Fibroblast of lung (primary cell): ENCODE measurements at regions not wholly inside any gene's neighbourhood (a gene's known extent, or its start where the extent isn't known, plus 50 kb on each side); places are given as distances from the start of the nearest gene placed in this dataset.
"Not testable (repeated sequence)": the region's sequence is repeated elsewhere in the genome, so short reads cannot be mapped to it uniquely, and the experiment has no call there.

Experiments
- DNase-seq, 2 donors: peaks; one replicate each; pipeline versions ENCODE4 v3.0.0 to v3.0.0-alpha.2; 2010; ENCODE audit warnings: low read depth in 2 of 2
- H2AFZ ChIP-seq: 2 replicates; pipeline ENCODE4 v1.5.1; 2012; ENCODE audit warnings: low read length, control low read depth, inconsistent platforms
- H3K27ac ChIP-seq: 2 replicates; pipeline ENCODE4 v1.5.1; 2011; ENCODE audit warnings: low read length, control low read depth; ENCODE audit not compliant: insufficient read depth
- H3K27me3 ChIP-seq: 2 replicates; pipeline ENCODE4 v1.5.1; 2011; ENCODE audit warnings: mild to moderate bottlenecking, low read length; ENCODE audit not compliant: control insufficient read depth, insufficient read depth
- H3K36me3 ChIP-seq: 2 replicates; pipeline ENCODE4 v1.5.1; 2011; ENCODE audit warnings: low read length; ENCODE audit not compliant: control insufficient read depth, insufficient read depth
- H3K4me1 ChIP-seq: 2 replicates; pipeline ENCODE4 v1.5.1; 2011; ENCODE audit warnings: low read length; ENCODE audit not compliant: control insufficient read depth, insufficient read depth; ENCODE audit errors: extremely low read depth
- H3K4me2 ChIP-seq: 2 replicates; pipeline ENCODE4 v1.5.1; 2011; ENCODE audit warnings: low read length, control low read depth; ENCODE audit not compliant: insufficient read depth; ENCODE audit errors: extremely low read depth
- H3K4me3 ChIP-seq, 4 experiments: fragments of 200-600 bp in 1 of 4; sonication (generic) in 1 of 4; replicated peaks in 1 of 4; 2 replicates each; pipeline ENCODE4 v1.5.1; 2011 to 2016; ENCODE audit warnings: low read length in 4 of 4, low read depth in 3 of 4, mild to moderate bottlenecking in 3 of 4, control low read depth in 2 of 4, inconsistent platforms in 1 of 4, mixed read lengths in 1 of 4; ENCODE audit not compliant: insufficient read depth in 1 of 4; ENCODE audit errors: control extremely low read depth in 1 of 4
- H3K79me2 ChIP-seq: 2 replicates; pipeline ENCODE4 v1.5.1; 2012; ENCODE audit warnings: mild to moderate bottlenecking, low read length, inconsistent platforms; ENCODE audit not compliant: control insufficient read depth, insufficient read depth
- H3K9ac ChIP-seq: 2 replicates; pipeline ENCODE4 v1.5.1; 2011; ENCODE audit warnings: mild to moderate bottlenecking, low read length, control low read depth; ENCODE audit not compliant: insufficient read depth
- H3K9me3 ChIP-seq: 2 replicates; pipeline ENCODE4 v1.5.1; 2012; ENCODE audit warnings: low read depth, low read length; ENCODE audit not compliant: control insufficient read depth, insufficient read depth
- H4K20me1 ChIP-seq: 2 replicates; pipeline ENCODE4 v1.5.1; 2011; ENCODE audit warnings: low read length; ENCODE audit not compliant: control insufficient read depth, insufficient read depth; ENCODE audit errors: extremely low read depth

DNA sequence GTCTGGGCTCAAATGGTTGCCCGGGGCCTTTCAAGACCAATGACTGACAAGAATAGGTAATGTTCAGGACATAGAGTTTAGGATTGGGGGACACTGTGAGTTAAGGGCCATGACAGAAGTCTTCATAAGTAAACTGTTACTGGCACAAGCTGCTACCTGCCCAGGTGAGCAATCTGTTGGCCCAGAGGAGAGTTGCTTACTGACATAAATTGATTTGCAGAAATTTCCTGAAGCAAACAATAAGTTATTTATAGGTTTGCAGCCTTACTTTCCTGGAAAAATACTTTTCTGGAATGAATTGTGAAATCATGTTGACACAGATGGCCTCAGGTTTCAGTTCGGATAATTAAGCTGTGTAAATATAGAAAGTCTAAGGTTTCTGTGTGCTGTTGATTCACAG lies 202.8 kb upstream of the C1QTNF3 start:
- H3K36me3 ChIP-seq, H2AFZ ChIP-seq, H3K9ac ChIP-seq, H4K20me1 ChIP-seq, H3K27ac ChIP-seq, H3K79me2 ChIP-seq, H3K4me1 ChIP-seq, H3K27me3 ChIP-seq, H3K9me3 ChIP-seq: not testable (repeated sequence)
- peak; percentile 3 to 25 for DNase-seq
- Histone ChIP-seq H3K4me2 (peak overlapping the region; percentile 68), H3K4me3 (peak overlapping the region in 3 of 4 experiments; percentile 10 to 50 (median 40))

DNA sequence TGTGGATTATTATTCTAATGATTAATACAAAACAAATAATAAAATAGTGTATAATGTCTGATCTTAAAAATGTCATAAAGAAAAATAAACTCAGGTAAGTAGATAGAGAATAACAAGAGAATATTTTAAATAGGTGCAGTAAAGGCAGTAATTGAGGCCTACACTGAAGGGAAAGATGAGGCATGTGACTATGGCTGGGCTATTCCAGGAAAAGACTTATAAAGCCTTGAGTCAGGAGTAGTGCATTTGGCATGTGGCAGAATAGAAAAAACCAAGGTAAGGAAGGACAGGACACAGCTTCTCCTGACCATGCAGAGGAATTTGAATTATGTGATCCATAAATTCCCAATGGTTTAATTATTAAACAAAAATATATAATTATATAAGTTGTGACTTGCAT lies 215.6 kb upstream of the C1QTNF3 start:
- H3K9ac ChIP-seq, H3K4me1 ChIP-seq, H2AFZ ChIP-seq, H3K27ac ChIP-seq, H3K9me3 ChIP-seq, H3K4me2 ChIP-seq, H3K79me2 ChIP-seq, H3K36me3 ChIP-seq, DNase-seq, H4K20me1 ChIP-seq, H3K4me3 ChIP-seq, H3K27me3 ChIP-seq: not testable (repeated sequence)

DNA sequence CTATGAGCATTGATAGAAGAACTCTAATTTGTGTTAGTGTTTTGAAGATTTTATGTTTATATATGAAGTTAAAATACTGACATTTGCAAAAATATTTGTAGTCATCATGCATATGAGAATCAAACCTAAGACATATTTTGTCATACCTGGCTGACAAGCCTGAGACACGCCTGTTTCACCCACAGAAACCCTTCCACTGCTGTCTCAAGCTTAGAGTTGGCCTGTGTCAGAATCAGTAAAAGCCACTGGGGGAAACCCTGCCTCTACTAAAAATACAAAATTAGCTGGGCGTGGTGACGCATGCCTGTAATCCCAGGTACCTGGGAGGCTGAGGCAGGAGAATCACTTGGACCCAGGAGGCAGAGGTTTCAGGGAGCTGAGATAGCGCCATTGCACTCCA lies 218.0 kb upstream of the C1QTNF3 start:
- not testable (repeated sequence) for DNase-seq, H3K9me3 ChIP-seq, H2AFZ ChIP-seq, H4K20me1 ChIP-seq, H3K4me1 ChIP-seq, H3K27ac ChIP-seq, H3K4me2 ChIP-seq, H3K27me3 ChIP-seq, H3K9ac ChIP-seq, H3K4me3 ChIP-seq, H3K79me2 ChIP-seq, H3K36me3 ChIP-seq

DNA sequence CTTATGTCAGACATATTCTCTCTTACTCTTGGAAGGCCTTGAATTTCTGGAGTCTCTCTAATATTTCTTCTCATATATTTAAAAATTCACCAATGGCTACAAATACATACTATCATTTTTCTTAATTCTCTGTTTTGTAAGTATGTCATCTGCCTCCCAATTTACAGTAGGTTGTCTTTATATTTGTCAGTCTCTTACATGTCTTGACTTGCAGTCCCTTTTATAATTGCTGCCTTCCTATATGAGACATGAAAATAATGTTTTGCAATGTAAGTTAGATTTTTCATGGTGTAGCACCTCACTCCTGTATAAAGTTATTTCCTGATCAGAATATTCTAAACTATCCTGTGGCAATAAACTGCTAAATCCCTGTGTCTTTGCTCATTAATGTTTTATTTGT lies 223.1 kb upstream of the C1QTNF3 start:
- H3K27me3 ChIP-seq, H3K4me2 ChIP-seq, H3K9me3 ChIP-seq, H3K79me2 ChIP-seq, H3K4me3 ChIP-seq, H3K36me3 ChIP-seq, H3K4me1 ChIP-seq, H4K20me1 ChIP-seq, H2AFZ ChIP-seq, DNase-seq, H3K27ac ChIP-seq, H3K9ac ChIP-seq: not testable (repeated sequence)

DNA sequence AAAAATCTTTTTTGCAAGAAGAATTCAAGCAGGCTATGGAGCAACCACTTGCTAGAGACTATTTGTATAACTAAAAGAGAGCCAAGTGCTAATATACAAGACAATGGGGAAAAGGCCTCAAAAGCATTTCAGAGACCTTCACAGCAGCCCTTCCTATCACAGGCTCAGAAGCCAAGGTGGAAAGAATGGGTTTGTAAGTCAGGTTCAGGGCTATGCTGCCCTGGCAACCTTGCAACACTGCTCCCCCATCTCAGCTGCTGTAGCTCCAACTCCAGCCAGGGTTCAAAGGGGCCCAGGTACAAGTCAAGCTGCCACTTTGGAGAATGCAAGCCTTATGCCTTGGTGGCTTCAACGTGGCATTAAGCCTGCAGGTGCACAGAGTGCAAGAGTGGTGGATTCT lies 253.7 kb upstream of the C1QTNF3 start:
- H4K20me1 ChIP-seq, H2AFZ ChIP-seq, H3K27ac ChIP-seq, DNase-seq, H3K27me3 ChIP-seq, H3K9me3 ChIP-seq, H3K36me3 ChIP-seq, H3K4me1 ChIP-seq, H3K79me2 ChIP-seq, H3K4me2 ChIP-seq, H3K4me3 ChIP-seq, H3K9ac ChIP-seq: not testable (repeated sequence)

DNA sequence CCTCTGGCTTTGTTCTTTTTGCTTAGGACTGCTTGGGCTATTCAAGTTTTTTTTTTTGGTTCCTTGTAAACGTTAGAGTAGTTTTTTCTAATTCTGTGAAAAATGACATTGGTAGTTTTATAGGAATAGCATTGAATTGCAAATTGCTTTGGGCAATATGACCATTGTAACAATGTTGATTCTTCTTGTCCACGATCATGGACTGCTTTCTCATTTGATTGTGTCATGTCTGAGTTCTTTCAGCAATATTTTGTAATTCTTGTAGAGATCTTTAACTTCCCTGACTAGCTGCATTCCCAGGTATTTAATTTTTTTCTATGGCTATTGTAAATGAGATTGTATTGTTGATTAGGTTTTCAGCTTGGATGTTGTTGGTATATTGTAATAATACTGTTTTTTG lies 286.2 kb upstream of the C1QTNF3 start:
- not testable (repeated sequence) for H3K9ac ChIP-seq, H3K27ac ChIP-seq, H3K36me3 ChIP-seq, H3K4me1 ChIP-seq, H3K4me2 ChIP-seq, H4K20me1 ChIP-seq, H3K27me3 ChIP-seq, H2AFZ ChIP-seq, H3K79me2 ChIP-seq, H3K4me3 ChIP-seq, DNase-seq, H3K9me3 ChIP-seq

DNA sequence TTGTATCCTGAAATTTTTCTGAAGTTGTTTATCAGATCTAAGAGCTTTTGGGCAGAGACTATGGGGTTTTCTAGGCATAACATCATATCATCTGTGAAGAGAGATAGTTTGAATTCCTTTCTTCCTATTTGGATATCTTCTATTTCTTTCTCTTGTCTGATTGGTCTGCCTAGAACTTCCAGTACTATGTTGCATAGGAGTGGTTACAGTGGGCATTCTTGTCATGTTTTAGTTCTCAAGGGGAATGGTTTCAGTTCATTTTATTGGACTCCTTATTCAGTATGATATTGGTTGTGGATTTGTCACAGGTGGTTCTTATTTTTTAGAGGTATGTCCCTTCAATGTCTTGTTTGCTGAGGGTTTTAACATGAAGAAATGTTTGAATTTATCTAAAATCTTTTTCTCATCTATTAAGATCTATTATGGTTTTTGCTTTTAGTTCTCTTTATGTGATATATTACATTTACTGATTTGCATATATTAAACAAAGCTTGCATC lies 286.6 kb upstream of the C1QTNF3 start:
- not testable (repeated sequence) for H3K4me3 ChIP-seq, H4K20me1 ChIP-seq, H3K9me3 ChIP-seq, H2AFZ ChIP-seq, H3K36me3 ChIP-seq, H3K4me1 ChIP-seq, H3K79me2 ChIP-seq, H3K27ac ChIP-seq, H3K27me3 ChIP-seq, H3K9ac ChIP-seq, H3K4me2 ChIP-seq
- DNase-seq = peak in 1 of 2 donors; percentile 42
